ENCODE measurements at regions not wholly inside any gene's neighbourhood (a gene's known extent, or its start where the extent isn't known, plus 50 kb on each side); places are given as distances from the start of the nearest gene placed in this dataset.

DNA sequence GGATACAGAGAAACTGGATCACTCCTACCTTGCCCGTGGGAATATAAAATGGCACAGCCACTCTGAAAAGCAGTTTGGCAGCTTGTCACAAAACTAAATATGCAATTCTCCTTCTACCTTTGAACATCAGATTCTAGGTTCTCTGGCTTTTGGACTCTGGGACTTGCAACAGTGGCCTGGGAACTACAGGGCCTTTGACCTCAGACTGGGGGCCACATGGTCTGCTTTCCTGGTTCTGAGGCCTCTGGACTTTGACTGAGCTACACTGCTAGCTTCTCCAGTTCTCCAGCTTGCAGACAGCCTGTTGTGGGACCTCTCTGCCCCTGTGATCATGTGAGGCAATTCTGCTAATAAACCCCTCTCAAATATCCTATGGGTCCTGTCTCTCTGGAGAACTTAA is 168.8 kb downstream of the CDH26 start:
- TF ChIP-seq, protein P1, sequence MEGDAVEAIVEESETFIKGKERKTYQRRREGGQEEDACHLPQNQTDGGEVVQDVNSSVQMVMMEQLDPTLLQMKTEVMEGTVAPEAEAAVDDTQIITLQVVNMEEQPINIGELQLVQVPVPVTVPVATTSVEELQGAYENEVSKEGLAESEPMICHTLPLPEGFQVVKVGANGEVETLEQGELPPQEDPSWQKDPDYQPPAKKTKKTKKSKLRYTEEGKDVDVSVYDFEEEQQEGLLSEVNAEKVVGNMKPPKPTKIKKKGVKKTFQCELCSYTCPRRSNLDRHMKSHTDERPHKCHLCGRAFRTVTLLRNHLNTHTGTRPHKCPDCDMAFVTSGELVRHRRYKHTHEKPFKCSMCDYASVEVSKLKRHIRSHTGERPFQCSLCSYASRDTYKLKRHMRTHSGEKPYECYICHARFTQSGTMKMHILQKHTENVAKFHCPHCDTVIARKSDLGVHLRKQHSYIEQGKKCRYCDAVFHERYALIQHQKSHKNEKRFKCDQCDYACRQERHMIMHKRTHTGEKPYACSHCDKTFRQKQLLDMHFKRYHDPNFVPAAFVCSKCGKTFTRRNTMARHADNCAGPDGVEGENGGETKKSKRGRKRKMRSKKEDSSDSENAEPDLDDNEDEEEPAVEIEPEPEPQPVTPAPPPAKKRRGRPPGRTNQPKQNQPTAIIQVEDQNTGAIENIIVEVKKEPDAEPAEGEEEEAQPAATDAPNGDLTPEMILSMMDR (IDR thresholded peaks at IDR 0.05; ENCODE audit: low read depth, low read length): no peak
- Histone ChIP-seq H3K36me3 (no peaks in the 10 kb centered on the region), H3K4me3 (ENCODE audit: low read depth, low read length) (no peak overlapping the region), H3K27me3 (no peaks in the 10 kb centered on the region; the same call in 1 of the 2 replicates), H3K4me1 (no peaks in the 10 kb centered on the region), H3K9me3 (no peaks in the 10 kb centered on the region)
- DNase-seq: no peak

DNA sequence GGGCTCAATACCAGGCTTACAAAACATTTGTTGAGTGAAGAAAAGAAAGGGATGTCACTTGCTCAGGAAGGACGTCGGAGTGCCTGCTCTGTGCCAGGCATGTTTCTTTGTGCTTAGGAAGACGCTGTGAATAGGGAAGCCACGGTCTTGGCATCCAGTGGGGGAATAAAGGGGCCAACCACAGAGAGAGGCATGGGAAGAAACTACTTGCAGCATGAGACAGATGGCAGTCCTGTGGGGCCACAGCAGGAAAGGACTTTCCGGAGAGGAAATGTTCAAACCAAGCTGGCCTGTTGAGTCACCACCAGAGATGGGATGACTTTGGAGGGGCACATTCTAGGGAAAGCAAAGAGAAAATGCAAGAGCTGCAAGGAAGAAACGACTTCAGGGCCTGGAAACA is 173.2 kb downstream of the CDH26 start:
- no peak for DNase-seq
- TF ChIP-seq, protein P1 (IDR thresholded peaks at IDR 0.05; ENCODE audit: low read depth, low read length): no peak
- H3K9me3 ChIP-seq: no peaks in the 10 kb centered on the region

DNA sequence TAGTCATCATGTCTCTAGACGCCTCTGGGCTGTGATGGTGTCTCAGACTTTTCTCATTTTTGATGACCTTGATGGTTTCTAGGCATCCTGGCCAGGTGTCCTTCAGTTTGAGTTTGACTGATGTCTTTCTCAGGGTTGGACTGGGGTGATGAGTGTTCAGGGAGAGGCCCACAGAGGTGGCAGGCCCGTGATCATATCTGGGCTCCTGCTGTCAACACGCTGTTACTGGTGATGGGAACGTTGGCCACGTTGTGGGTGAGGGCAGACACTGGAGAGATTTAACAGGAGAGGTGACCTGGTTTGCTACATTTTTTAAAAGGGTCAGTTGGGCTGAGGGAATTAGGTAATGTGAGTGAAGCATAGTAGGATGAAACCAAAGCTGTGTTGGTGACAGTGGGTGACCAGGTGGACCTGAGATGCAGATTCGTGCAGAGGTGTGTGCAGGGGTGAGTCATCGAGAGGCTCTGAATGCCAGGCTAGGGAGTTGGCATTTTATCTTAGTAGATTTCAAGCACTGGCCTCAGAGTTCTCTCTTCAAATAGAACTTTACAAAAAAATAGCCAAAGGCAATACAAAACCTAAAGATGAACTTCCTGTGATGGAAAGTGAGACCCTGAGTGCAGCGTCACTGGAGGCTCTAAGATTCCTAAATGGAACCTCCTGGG is 174.1 kb downstream of the CDH26 start:
- no peaks in the 10 kb centered on the region for H3K4me1 ChIP-seq
- H3K9me3 ChIP-seq: no peaks in the 10 kb centered on the region
- no peaks in the 10 kb centered on the region; the same call in 1 of the 2 replicates for H3K27me3 ChIP-seq
- no peak for DNase-seq
- H3K36me3 ChIP-seq: no peaks in the 10 kb centered on the region
- H3K4me3 ChIP-seq (ENCODE audit: low read depth, low read length): no peak overlapping the region
- TF ChIP-seq, protein P1 (IDR thresholded peaks at IDR 0.05; ENCODE audit: low read depth, low read length): no peak

More for the DNA sequence above, 173.2 kb downstream of the CDH26 start:
- no peaks in the 10 kb centered on the region for H3K4me1 ChIP-seq
- no peaks in the 10 kb centered on the region; the same call in 1 of the 2 replicates for H3K27me3 ChIP-seq
- no peak overlapping the region for H3K4me3 ChIP-seq (ENCODE audit: low read depth, low read length)
- no peaks in the 10 kb centered on the region for H3K36me3 ChIP-seq

DNA sequence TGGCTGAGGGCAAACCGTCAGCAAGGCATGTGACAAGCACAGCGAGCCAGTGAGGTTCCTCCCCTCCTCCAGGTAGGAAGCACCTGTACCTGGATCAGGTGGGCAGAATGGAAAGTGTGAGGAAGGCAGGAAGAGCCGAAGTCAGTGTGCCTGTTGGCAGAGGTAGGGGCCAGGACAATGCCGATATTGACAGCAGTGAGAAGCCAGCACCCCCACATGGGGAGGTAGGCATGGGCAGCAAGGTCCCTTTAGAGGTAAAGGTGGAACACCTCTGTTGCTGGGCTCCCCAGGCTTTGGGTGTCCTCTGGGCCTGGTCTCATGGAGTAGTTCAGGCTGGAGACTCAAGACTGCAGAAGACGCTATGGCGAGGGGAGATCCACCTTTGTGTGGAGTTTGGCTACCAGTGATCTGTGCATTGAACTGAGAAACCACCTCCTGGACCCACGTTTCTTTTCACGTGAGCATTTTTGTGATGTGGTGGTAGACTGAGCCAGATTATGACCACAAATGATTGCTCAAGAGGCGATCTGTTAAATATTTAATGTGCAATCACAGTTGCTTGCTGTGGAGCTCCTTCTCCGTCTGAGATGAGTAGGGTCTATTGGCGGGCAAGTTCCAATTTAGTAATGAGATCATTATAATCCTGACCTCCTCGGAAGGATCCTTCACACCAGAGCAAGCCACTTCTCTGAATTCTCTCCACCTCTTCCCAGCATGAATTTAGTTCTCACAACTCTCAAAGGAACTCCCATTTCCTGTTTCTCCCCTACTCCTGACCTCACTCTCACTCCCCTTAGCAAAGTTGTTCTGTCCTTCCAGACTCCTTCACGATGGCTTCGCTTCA is 174.8 kb downstream of the CDH26 start:
- Histone ChIP-seq H3K4me1 (no peaks in the 10 kb centered on the region), H3K27me3 (no peaks in the 10 kb centered on the region; the same call in 1 of the 2 replicates), H3K9me3 (no peaks in the 10 kb centered on the region), H3K4me3 (ENCODE audit: low read depth, low read length) (no peak overlapping the region), H3K36me3 (no peaks in the 10 kb centered on the region)
- no peak for DNase-seq
- TF ChIP-seq, protein P1 (IDR thresholded peaks at IDR 0.05; ENCODE audit: low read depth, low read length): no peak

DNA sequence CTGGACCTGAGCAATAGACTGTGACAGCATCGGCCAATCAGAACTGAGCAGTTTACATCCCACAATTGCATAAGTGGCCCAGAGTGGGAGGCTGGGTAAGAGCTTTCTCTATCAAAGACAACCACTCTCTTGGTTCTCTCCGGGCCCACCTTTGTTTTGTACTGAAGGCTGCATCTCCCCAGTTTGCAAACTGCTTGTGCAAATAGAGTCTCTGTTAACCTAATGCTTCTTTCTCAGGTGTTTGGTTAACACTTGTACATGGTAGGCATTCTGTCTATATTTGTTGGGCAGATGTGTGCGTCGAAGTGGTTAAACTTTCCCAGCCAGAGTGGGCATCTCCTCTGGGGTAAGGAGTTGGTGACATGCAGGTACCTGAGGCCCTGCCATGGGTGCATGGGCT is 177.1 kb downstream of the CDH26 start:
- no peaks in the 10 kb centered on the region for H3K9me3 ChIP-seq
- TF ChIP-seq, protein P1 (IDR thresholded peaks at IDR 0.05; ENCODE audit: low read depth, low read length): no peak
- H3K36me3 ChIP-seq: no peaks in the 10 kb centered on the region
- H3K4me1 ChIP-seq: no peaks in the 10 kb centered on the region
- no peak overlapping the region for H3K4me3 ChIP-seq (ENCODE audit: low read depth, low read length)
- no peak for DNase-seq
- no peaks in the 10 kb centered on the region for H3K27me3 ChIP-seq
